GM23338 (cell line): ENCODE measurements at regions not wholly inside any gene's neighbourhood (a gene's known extent, or its start where the extent isn't known, plus 50 kb on each side); places are given as distances from the start of the nearest gene placed in this dataset.

Experiments used
- ATAC-seq: fragments of 200-7000 bp; cut with Tn5 transposase; 3 replicates; pipeline ENCODE4 v1.9.1; 2020
- DNase-seq: peaks from one replicate; pipeline ENCODE4 v3.0.0-alpha.2; 2015; ENCODE audit warnings: low spot score
- H2AFZ ChIP-seq: fragments of 200-600 bp; sonication (generic); 2 replicates; pipeline ENCODE4 v1.8.0; 2016; ENCODE audit warnings: antibody characterized with exemption, mild to moderate bottlenecking, moderate library complexity
- H3F3A ChIP-seq: fragments of 200-600 bp; sonication (generic); replicated peaks from 2 replicates; pipeline ENCODE4 v1.8.0; 2017; ENCODE audit warnings: antibody characterized with exemption, mixed run types, low read depth
- H3K27ac ChIP-seq: fragments of 200-600 bp; sonication (generic); 2 replicates; pipeline ENCODE4 v1.6.1; 2016; ENCODE audit warnings: low read depth
- H3K27me3 ChIP-seq: fragments of 200-600 bp; sonication (generic); 2 replicates; pipeline ENCODE4 v1.8.0; 2016; ENCODE audit warnings: mild to moderate bottlenecking, mixed run types, moderate library complexity; ENCODE audit not compliant: insufficient read depth
- H3K36me3 ChIP-seq: fragments of 200-600 bp; sonication (generic); 2 replicates; pipeline ENCODE4 v1.8.0; 2016; ENCODE audit warnings: mild to moderate bottlenecking; ENCODE audit not compliant: insufficient read depth
- H3K4me1 ChIP-seq: fragments of 200-600 bp; sonication (generic); 2 replicates; pipeline ENCODE4 v1.8.0; 2016; ENCODE audit warnings: mild to moderate bottlenecking, moderate library complexity; ENCODE audit not compliant: insufficient read depth
- H3K4me2 ChIP-seq: fragments of 200-600 bp; sonication (generic); 2 replicates; pipeline ENCODE4 v1.7.1; 2017; ENCODE audit warnings: mixed run types
- H3K4me3 ChIP-seq: fragments of 200-600 bp; sonication (generic); 2 replicates; pipeline ENCODE4 v1.6.1; 2016; ENCODE audit warnings: mixed run types
- H3K79me2 ChIP-seq: fragments of 200-600 bp; sonication (generic); replicated peaks from 2 replicates; pipeline ENCODE4 v1.8.0; 2017; ENCODE audit warnings: mild to moderate bottlenecking; ENCODE audit not compliant: insufficient read depth
- H3K9me2 ChIP-seq: fragments of 200-600 bp; sonication (generic); 2 replicates; pipeline ENCODE4 v1.8.0; 2017; ENCODE audit not compliant: insufficient read depth
- H4K20me1 ChIP-seq: fragments of 200-600 bp; sonication (generic); replicated peaks from 2 replicates; pipeline ENCODE4 v1.8.0; 2017; ENCODE audit warnings: mild to moderate bottlenecking; ENCODE audit not compliant: insufficient read depth
- H3K27ac Mint-ChIP-seq: 2 replicates; pipeline ENCODE4 v1.8.0; 2020; ENCODE audit warnings: inconsistent platforms, mild to moderate bottlenecking, moderate library complexity, mixed read lengths
- H3K27me3 Mint-ChIP-seq: 3 replicates; pipeline ENCODE4 v1.8.0; 2022; ENCODE audit warnings: low read depth, mild to moderate bottlenecking, moderate library complexity, mixed read lengths, inconsistent platforms; ENCODE audit not compliant: insufficient read depth, poor library complexity
- H3K36me3 Mint-ChIP-seq: 3 replicates; pipeline ENCODE4 v1.8.0; 2021; ENCODE audit warnings: low read depth, mild to moderate bottlenecking, inconsistent platforms, moderate library complexity, mixed read lengths
- H3K4me1 Mint-ChIP-seq: 3 replicates; pipeline ENCODE4 v1.8.0; 2020; ENCODE audit warnings: mild to moderate bottlenecking, inconsistent platforms, mixed read lengths
- H3K4me3 Mint-ChIP-seq: 3 replicates; pipeline ENCODE4 v1.8.0; 2021; ENCODE audit warnings: moderate library complexity, mild to moderate bottlenecking, inconsistent platforms, mixed read lengths
- H3K9me3 Mint-ChIP-seq: 3 replicates; pipeline ENCODE4 v1.8.0; 2020; ENCODE audit warnings: moderate library complexity, mild to moderate bottlenecking, inconsistent platforms, mixed read lengths
- CREB1 ChIP-seq: fragments of 250-450 bp; sonication (Bioruptor Pico); IDR thresholded peaks from 2 replicates; pipeline ENCODE4 v1.5.0; 2020; ENCODE audit warnings: low read depth, mild to moderate bottlenecking, moderate library complexity
- EZH2 ChIP-seq: fragments of 200-600 bp; sonication (generic); IDR thresholded peaks from one replicate; pipeline ENCODE4 v1.8.0; 2017; ENCODE audit warnings: antibody characterized with exemption, mild to moderate bottlenecking, low read depth; ENCODE audit not compliant: unreplicated experiment
- EZH2phosphoT487 ChIP-seq: fragments of 200-600 bp; sonication (generic); IDR thresholded peaks from one replicate; pipeline ENCODE4 v1.8.1; 2018; ENCODE audit warnings: antibody characterized with exemption; ENCODE audit not compliant: unreplicated experiment
- JUNB ChIP-seq: IDR thresholded peaks from one replicate; pipeline ENCODE4 v1.6.1; 2016; ENCODE audit warnings: antibody characterized with exemption; ENCODE audit not compliant: unreplicated experiment
- NANOG ChIP-seq: IDR thresholded peaks from 2 replicates; pipeline ENCODE4 v1.6.1; 2016; ENCODE audit warnings: antibody characterized with exemption, borderline replicate concordance
- POLR2AphosphoS5 ChIP-seq: IDR thresholded peaks from 2 replicates; pipeline ENCODE4 v1.6.1; 2016; ENCODE audit warnings: antibody characterized with exemption, low read depth
- STAT1 ChIP-seq: IDR thresholded peaks from one replicate; pipeline ENCODE4 v1.6.1; 2016; ENCODE audit warnings: antibody characterized with exemption; ENCODE audit not compliant: unreplicated experiment
- ZNF114 ChIP-seq: fragments of 250-450 bp; sonication (Bioruptor Pico); IDR thresholded peaks from 2 replicates; pipeline ENCODE4 v1.5.0; 2020; ENCODE audit warnings: mild to moderate bottlenecking, moderate library complexity
- ZNF331 ChIP-seq: fragments of 250-450 bp; sonication (Bioruptor Pico); IDR thresholded peaks from 2 replicates; pipeline ENCODE4 v1.5.0; 2020; ENCODE audit warnings: low read depth, mild to moderate bottlenecking, moderate library complexity
- TF ChIP-seq, protein P1 (sequence below): fragments of 250-450 bp; sonication (Bioruptor Pico); IDR thresholded peaks from 2 replicates; pipeline ENCODE4 v1.5.0; 2020; ENCODE audit warnings: mild to moderate bottlenecking, moderate library complexity
- TF ChIP-seq, protein P2 (sequence below): IDR thresholded peaks from 2 replicates; pipeline ENCODE4 v1.6.1; 2016; ENCODE audit warnings: antibody characterized with exemption
- TF ChIP-seq, protein P3 (sequence below), 2 experiments: fragments of 200-600 bp in 1 of 2; sonication (generic) in 1 of 2; conservative IDR thresholded peaks; 2 replicates each; pipeline versions ENCODE4 v1.5.1 to v1.6.1; 2016 to 2017; ENCODE audit warnings: antibody characterized with exemption in 2 of 2, low read depth in 2 of 2, mild to moderate bottlenecking in 2 of 2, moderate library complexity in 1 of 2
- TF ChIP-seq, protein P4 (sequence below): IDR thresholded peaks from one replicate; pipeline ENCODE4 v1.6.1; 2018; ENCODE audit warnings: antibody characterized with exemption; ENCODE audit not compliant: unreplicated experiment

DNA sequence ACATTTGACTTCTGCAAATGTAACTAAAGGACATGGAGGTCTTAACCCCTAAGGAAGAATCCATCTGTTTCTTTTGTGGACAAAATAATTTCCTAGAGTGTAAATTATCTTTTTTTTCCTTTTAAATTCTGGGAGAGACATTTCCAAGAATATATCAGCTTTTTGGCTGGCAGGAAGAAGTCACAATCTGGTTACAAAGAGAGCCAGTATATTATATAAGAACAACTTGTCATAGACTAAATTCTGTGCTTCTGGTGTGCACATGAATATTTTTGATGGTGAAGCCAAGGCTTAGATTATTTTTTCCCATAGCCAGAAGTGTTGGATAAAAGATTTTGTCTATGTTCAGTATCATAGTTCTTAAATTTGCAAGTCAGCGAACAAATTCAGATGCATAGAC lies 500.6 kb downstream of the XIRP2 start:
- Mint-ChIP-seq H3K9me3 (no peaks in the 10 kb centered on the region), H3K27ac (no peak overlapping the region), H3K27me3 (peaks cover 6% of the 10 kb centered on the region), H3K4me1 (peaks cover 56% of the 10 kb centered on the region), H3K36me3 (no peaks in the 10 kb centered on the region; the same call in 2 of the 3 replicates), H3K4me3 (no peak overlapping the region)
- Histone ChIP-seq H3K4me3 (no peak overlapping the region), H3F3A (no peaks in the 10 kb centered on the region), H3K4me1 (peaks cover 57% of the 10 kb centered on the region), H2AFZ (no peak overlapping the region), H3K36me3 (no peaks in the 10 kb centered on the region), H4K20me1 (peaks cover 32% of the 10 kb centered on the region), H3K27me3 (no peaks in the 10 kb centered on the region), H3K79me2 (peaks cover 90% of the 10 kb centered on the region), H3K27ac (no peak overlapping the region), H3K9me2 (no peaks in the 10 kb centered on the region), H3K4me2 (peak overlapping the region; percentile 2; the same call in 1 of the 2 replicates)
- DNase-seq = no peak
- TF ChIP-seq POLR2AphosphoS5 = no peak
- TF ChIP-seq NANOG = no peak
- TF ChIP-seq, protein P1, sequence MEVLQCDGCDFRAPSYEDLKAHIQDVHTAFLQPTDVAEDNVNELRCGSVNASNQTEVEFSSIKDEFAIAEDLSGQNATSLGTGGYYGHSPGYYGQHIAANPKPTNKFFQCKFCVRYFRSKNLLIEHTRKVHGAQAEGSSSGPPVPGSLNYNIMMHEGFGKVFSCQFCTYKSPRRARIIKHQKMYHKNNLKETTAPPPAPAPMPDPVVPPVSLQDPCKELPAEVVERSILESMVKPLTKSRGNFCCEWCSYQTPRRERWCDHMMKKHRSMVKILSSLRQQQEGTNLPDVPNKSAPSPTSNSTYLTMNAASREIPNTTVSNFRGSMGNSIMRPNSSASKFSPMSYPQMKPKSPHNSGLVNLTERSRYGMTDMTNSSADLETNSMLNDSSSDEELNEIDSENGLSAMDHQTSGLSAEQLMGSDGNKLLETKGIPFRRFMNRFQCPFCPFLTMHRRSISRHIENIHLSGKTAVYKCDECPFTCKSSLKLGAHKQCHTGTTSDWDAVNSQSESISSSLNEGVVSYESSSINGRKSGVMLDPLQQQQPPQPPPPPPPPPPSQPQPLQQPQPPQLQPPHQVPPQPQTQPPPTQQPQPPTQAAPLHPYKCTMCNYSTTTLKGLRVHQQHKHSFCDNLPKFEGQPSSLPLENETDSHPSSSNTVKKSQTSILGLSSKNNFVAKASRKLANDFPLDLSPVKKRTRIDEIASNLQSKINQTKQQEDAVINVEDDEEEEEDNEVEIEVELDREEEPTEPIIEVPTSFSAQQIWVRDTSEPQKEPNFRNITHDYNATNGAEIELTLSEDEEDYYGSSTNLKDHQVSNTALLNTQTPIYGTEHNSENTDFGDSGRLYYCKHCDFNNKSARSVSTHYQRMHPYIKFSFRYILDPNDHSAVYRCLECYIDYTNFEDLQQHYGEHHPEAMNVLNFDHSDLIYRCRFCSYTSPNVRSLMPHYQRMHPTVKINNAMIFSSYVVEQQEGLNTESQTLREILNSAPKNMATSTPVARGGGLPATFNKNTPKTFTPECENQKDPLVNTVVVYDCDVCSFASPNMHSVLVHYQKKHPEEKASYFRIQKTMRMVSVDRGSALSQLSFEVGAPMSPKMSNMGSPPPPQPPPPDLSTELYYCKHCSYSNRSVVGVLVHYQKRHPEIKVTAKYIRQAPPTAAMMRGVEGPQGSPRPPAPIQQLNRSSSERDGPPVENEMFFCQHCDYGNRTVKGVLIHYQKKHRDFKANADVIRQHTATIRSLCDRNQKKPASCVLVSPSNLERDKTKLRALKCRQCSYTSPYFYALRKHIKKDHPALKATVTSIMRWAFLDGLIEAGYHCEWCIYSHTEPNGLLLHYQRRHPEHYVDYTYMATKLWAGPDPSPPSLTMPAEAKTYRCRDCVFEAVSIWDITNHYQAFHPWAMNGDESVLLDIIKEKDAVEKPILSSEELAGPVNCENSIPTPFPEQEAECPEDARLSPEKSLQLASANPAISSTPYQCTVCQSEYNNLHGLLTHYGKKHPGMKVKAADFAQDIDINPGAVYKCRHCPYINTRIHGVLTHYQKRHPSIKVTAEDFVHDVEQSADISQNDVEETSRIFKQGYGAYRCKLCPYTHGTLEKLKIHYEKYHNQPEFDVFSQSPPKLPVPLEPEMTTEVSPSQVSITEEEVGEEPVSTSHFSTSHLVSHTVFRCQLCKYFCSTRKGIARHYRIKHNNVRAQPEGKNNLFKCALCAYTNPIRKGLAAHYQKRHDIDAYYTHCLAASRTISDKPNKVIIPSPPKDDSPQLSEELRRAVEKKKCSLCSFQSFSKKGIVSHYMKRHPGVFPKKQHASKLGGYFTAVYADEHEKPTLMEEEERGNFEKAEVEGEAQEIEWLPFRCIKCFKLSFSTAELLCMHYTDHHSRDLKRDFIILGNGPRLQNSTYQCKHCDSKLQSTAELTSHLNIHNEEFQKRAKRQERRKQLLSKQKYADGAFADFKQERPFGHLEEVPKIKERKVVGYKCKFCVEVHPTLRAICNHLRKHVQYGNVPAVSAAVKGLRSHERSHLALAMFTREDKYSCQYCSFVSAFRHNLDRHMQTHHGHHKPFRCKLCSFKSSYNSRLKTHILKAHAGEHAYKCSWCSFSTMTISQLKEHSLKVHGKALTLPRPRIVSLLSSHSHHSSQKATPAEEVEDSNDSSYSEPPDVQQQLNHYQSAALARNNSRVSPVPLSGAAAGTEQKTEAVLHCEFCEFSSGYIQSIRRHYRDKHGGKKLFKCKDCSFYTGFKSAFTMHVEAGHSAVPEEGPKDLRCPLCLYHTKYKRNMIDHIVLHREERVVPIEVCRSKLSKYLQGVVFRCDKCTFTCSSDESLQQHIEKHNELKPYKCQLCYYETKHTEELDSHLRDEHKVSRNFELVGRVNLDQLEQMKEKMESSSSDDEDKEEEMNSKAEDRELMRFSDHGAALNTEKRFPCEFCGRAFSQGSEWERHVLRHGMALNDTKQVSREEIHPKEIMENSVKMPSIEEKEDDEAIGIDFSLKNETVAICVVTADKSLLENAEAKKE = no peak
- no peak for TF ChIP-seq EZH2phosphoT487
- no peak for TF ChIP-seq EZH2
- TF ChIP-seq STAT1 = no peak
- TF ChIP-seq, protein P2, sequence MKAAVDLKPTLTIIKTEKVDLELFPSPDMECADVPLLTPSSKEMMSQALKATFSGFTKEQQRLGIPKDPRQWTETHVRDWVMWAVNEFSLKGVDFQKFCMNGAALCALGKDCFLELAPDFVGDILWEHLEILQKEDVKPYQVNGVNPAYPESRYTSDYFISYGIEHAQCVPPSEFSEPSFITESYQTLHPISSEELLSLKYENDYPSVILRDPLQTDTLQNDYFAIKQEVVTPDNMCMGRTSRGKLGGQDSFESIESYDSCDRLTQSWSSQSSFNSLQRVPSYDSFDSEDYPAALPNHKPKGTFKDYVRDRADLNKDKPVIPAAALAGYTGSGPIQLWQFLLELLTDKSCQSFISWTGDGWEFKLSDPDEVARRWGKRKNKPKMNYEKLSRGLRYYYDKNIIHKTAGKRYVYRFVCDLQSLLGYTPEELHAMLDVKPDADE = no peak
- TF ChIP-seq ZNF331 (CRISPR knock-in tag) = no peak
- no peak for TF ChIP-seq CREB1 (CRISPR knock-in tag)
- TF ChIP-seq, protein P3, sequence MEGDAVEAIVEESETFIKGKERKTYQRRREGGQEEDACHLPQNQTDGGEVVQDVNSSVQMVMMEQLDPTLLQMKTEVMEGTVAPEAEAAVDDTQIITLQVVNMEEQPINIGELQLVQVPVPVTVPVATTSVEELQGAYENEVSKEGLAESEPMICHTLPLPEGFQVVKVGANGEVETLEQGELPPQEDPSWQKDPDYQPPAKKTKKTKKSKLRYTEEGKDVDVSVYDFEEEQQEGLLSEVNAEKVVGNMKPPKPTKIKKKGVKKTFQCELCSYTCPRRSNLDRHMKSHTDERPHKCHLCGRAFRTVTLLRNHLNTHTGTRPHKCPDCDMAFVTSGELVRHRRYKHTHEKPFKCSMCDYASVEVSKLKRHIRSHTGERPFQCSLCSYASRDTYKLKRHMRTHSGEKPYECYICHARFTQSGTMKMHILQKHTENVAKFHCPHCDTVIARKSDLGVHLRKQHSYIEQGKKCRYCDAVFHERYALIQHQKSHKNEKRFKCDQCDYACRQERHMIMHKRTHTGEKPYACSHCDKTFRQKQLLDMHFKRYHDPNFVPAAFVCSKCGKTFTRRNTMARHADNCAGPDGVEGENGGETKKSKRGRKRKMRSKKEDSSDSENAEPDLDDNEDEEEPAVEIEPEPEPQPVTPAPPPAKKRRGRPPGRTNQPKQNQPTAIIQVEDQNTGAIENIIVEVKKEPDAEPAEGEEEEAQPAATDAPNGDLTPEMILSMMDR (conservative IDR thresholded peaks at IDR 0.05; ENCODE audit: low read depth in 2 of 2) = no peak
- no peak for TF ChIP-seq ZNF114
- TF ChIP-seq JUNB = no peak
- TF ChIP-seq, protein P4, sequence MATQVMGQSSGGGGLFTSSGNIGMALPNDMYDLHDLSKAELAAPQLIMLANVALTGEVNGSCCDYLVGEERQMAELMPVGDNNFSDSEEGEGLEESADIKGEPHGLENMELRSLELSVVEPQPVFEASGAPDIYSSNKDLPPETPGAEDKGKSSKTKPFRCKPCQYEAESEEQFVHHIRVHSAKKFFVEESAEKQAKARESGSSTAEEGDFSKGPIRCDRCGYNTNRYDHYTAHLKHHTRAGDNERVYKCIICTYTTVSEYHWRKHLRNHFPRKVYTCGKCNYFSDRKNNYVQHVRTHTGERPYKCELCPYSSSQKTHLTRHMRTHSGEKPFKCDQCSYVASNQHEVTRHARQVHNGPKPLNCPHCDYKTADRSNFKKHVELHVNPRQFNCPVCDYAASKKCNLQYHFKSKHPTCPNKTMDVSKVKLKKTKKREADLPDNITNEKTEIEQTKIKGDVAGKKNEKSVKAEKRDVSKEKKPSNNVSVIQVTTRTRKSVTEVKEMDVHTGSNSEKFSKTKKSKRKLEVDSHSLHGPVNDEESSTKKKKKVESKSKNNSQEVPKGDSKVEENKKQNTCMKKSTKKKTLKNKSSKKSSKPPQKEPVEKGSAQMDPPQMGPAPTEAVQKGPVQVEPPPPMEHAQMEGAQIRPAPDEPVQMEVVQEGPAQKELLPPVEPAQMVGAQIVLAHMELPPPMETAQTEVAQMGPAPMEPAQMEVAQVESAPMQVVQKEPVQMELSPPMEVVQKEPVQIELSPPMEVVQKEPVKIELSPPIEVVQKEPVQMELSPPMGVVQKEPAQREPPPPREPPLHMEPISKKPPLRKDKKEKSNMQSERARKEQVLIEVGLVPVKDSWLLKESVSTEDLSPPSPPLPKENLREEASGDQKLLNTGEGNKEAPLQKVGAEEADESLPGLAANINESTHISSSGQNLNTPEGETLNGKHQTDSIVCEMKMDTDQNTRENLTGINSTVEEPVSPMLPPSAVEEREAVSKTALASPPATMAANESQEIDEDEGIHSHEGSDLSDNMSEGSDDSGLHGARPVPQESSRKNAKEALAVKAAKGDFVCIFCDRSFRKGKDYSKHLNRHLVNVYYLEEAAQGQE = no peak
- ATAC-seq = no peak
